WTC11 (cell line): ENCODE measurements at regions not wholly inside any gene's neighbourhood (a gene's known extent, or its start where the extent isn't known, plus 50 kb on each side); places are given as distances from the start of the nearest gene placed in this dataset.

Experiments
- ATAC-seq: fragments of 200-7000 bp; cut with Tn5 transposase; 2 replicates; pipeline ENCODE4 v1.10.0; 2021; ENCODE audit warnings: mild to moderate bottlenecking, moderate library complexity
- CTCF ChIA-PET: fragments of 300-600 bp; sonication (Branson Sonifier 250); formaldehyde crosslinking; loops from one replicate; lab custom pipeline; 2021; ENCODE audit warnings: antibody characterized with exemption; lab: Charles Lee
- POLR2A ChIA-PET: fragments of 350-600 bp; sonication (Branson Sonifier 250); formaldehyde crosslinking; loops from one replicate; lab custom pipeline; 2021; ENCODE audit warnings: antibody characterized with exemption; lab: Charles Lee
- DNase-seq: peaks from one replicate; pipeline ENCODE4 v3.0.0; 2021; ENCODE audit warnings: low spot score
- H3K27ac Mint-ChIP-seq: 2 replicates; pipeline ENCODE4 v1.8.0; 2021; ENCODE audit warnings: mixed read lengths
- H3K27me3 Mint-ChIP-seq: 2 replicates; pipeline ENCODE4 v1.8.0; 2021; ENCODE audit warnings: low read depth, mild to moderate bottlenecking, moderate library complexity, mixed read lengths
- H3K36me3 Mint-ChIP-seq: 2 replicates; pipeline ENCODE4 v1.8.0; 2021; ENCODE audit warnings: mixed read lengths
- H3K4me1 Mint-ChIP-seq: 2 replicates; pipeline ENCODE4 v1.8.0; 2022; ENCODE audit warnings: mixed read lengths
- H3K4me3 Mint-ChIP-seq: 2 replicates; pipeline ENCODE4 v1.8.0; 2021; ENCODE audit warnings: mild to moderate bottlenecking, moderate library complexity, mixed read lengths
- H3K9me3 Mint-ChIP-seq: 2 replicates; pipeline ENCODE4 v1.8.0; 2021; ENCODE audit warnings: mixed read lengths
- AR ChIP-seq: fragments of 250-450 bp; sonication (Bioruptor Pico); IDR thresholded peaks from 2 replicates; pipeline ENCODE4 v1.9.0; 2021; ENCODE audit warnings: mild to moderate bottlenecking
- CDX4 ChIP-seq: fragments of 250-450 bp; sonication (Bioruptor Pico); IDR thresholded peaks from 2 replicates; pipeline ENCODE4 v1.9.0; 2021; ENCODE audit warnings: moderate library complexity, mild to moderate bottlenecking, inconsistent platforms, borderline replicate concordance
- CTCF ChIP-seq: fragments of 200-600 bp; IDR thresholded peaks from 2 replicates; pipeline ENCODE4 v1.8.0; 2022; ENCODE audit warnings: antibody characterized with exemption
- E2F1 ChIP-seq: sonication (generic); formaldehyde crosslinking; IDR thresholded peaks from 2 replicates; pipeline ENCODE4 v1.8.0; 2022; ENCODE audit warnings: mild to moderate bottlenecking, missing genetic modification reagents
- FOXK1 ChIP-seq: sonication (generic); formaldehyde crosslinking; IDR thresholded peaks from 2 replicates; pipeline ENCODE4 v1.8.0; 2022; ENCODE audit warnings: mild to moderate bottlenecking, moderate library complexity, missing genetic modification reagents
- GABPB1 ChIP-seq: sonication (generic); formaldehyde crosslinking; IDR thresholded peaks from 2 replicates; pipeline ENCODE4 v1.8.1; 2023; ENCODE audit warnings: mild to moderate bottlenecking, missing genetic modification reagents
- IRF2 ChIP-seq: sonication (generic); formaldehyde crosslinking; IDR thresholded peaks from 2 replicates; pipeline ENCODE4 v1.8.0; 2022; ENCODE audit warnings: low read depth, missing genetic modification reagents, borderline replicate concordance
- MXD4 ChIP-seq: fragments of 250-450 bp; sonication (Bioruptor Pico); IDR thresholded peaks from 2 replicates; pipeline ENCODE4 v1.8.0; 2021; ENCODE audit warnings: mild to moderate bottlenecking, moderate library complexity, borderline replicate concordance
- NFATC4 ChIP-seq: fragments of 250-450 bp; sonication (Bioruptor Pico); IDR thresholded peaks from 2 replicates; pipeline ENCODE4 v1.9.0; 2021; ENCODE audit warnings: mild to moderate bottlenecking
- NFE2L1 ChIP-seq: sonication (generic); formaldehyde crosslinking; IDR thresholded peaks from 2 replicates; pipeline ENCODE4 v1.8.1; 2023; ENCODE audit warnings: missing genetic modification reagents
- PRDM15 ChIP-seq: sonication (generic); formaldehyde crosslinking; IDR thresholded peaks from 2 replicates; pipeline ENCODE4 v1.8.0; 2022; ENCODE audit warnings: missing genetic modification reagents
- RELA ChIP-seq: sonication (generic); formaldehyde crosslinking; IDR thresholded peaks from 2 replicates; pipeline ENCODE4 v1.8.1; 2022; ENCODE audit warnings: missing genetic modification reagents, mild to moderate bottlenecking, borderline replicate concordance
- SMAD3 ChIP-seq: sonication (generic); formaldehyde crosslinking; IDR thresholded peaks from 2 replicates; pipeline ENCODE4 v1.8.0; 2022; ENCODE audit warnings: missing genetic modification reagents, mild to moderate bottlenecking, borderline replicate concordance
- SMAD4 ChIP-seq: sonication (generic); formaldehyde crosslinking; IDR thresholded peaks from 2 replicates; pipeline ENCODE4 v1.8.0; 2022; ENCODE audit warnings: mild to moderate bottlenecking, missing genetic modification reagents
- SP1 ChIP-seq: sonication (generic); formaldehyde crosslinking; conservative IDR thresholded peaks from 2 replicates; pipeline ENCODE4 v1.8.1; 2022; ENCODE audit warnings: missing genetic modification reagents
- ZBTB21 ChIP-seq: sonication (generic); formaldehyde crosslinking; IDR thresholded peaks from 2 replicates; pipeline ENCODE4 v1.8.1; 2023; ENCODE audit warnings: mild to moderate bottlenecking, missing genetic modification reagents, borderline replicate concordance
- ZNF219 ChIP-seq: sonication (generic); formaldehyde crosslinking; IDR thresholded peaks from 2 replicates; pipeline ENCODE4 v1.8.0; 2023; ENCODE audit warnings: missing genetic modification reagents, mild to moderate bottlenecking, borderline replicate concordance
- ZNF232 ChIP-seq: sonication (generic); formaldehyde crosslinking; IDR thresholded peaks from 2 replicates; pipeline ENCODE4 v1.8.0; 2022; ENCODE audit warnings: mild to moderate bottlenecking, missing genetic modification reagents
- ZNF263 ChIP-seq: sonication (generic); formaldehyde crosslinking; IDR thresholded peaks from 2 replicates; pipeline ENCODE4 v1.8.1; 2022; ENCODE audit warnings: low read depth, mild to moderate bottlenecking, moderate library complexity, missing genetic modification reagents
- ZNF281 ChIP-seq: sonication (generic); formaldehyde crosslinking; IDR thresholded peaks from 2 replicates; pipeline ENCODE4 v1.8.0; 2023; ENCODE audit warnings: mild to moderate bottlenecking, missing genetic modification reagents
- ZNF317 ChIP-seq: sonication (generic); formaldehyde crosslinking; IDR thresholded peaks from 2 replicates; pipeline ENCODE4 v1.8.1; 2023; ENCODE audit warnings: low read depth, mild to moderate bottlenecking, moderate library complexity, missing genetic modification reagents, borderline replicate concordance
- ZNF416 ChIP-seq: fragments of 250-450 bp; sonication (Bioruptor Pico); IDR thresholded peaks from 2 replicates; pipeline ENCODE4 v1.9.0; 2021; ENCODE audit warnings: mild to moderate bottlenecking, inconsistent platforms

- TF ChIP-seq SP1 (no peak), ZNF416 (no peak), ZNF281 (no peak), SMAD4 (CRISPR knock-in tag) (no peak)
- no peak for DNase-seq
- ATAC-seq: no peak
- CTCF ChIA-PET: no interaction called here
- POLR2A ChIA-PET: no interaction called here
- no peak overlapping the region for H3K4me3 Mint-ChIP-seq
- no peaks in the 10 kb centered on the region for H3K9me3 Mint-ChIP-seq
- no peaks in the 10 kb centered on the region for H3K36me3 Mint-ChIP-seq
- no peak overlapping the region for H3K27ac Mint-ChIP-seq
- H3K4me1 Mint-ChIP-seq: peaks cover 6% of the 10 kb centered on the region; the same call in 1 of the 2 replicates
- H3K27me3 Mint-ChIP-seq: no peaks in the 10 kb centered on the region
Measured at GRCh38 chr4:66974665-66975064, 570.6 kb downstream of the CENPC start.

- H3K4me1 Mint-ChIP-seq: peaks cover 6% of the 10 kb centered on the region; the same call in 1 of the 2 replicates
- H3K27ac Mint-ChIP-seq: no peak overlapping the region
- DNase-seq (no peak), ATAC-seq (no peak)
- ChIA-PET POLR2A (no interaction called here), CTCF (no interaction called here)
- TF ChIP-seq CDX4 (CRISPR knock-in tag) (no peak), MXD4 (CRISPR knock-in tag) (no peak), IRF2 (CRISPR knock-in tag) (no peak), RELA (no peak), ZNF219 (CRISPR knock-in tag) (no peak), ZNF263 (CRISPR knock-in tag) (no peak), CTCF (no peak), ZNF317 (no peak), PRDM15 (no peak), ZNF232 (CRISPR knock-in tag) (no peak), NFE2L1 (CRISPR knock-in tag) (no peak), SMAD4 (CRISPR knock-in tag) (no peak)
- no peak overlapping the region for H3K4me3 Mint-ChIP-seq
- no peaks in the 10 kb centered on the region for H3K36me3 Mint-ChIP-seq
- no peaks in the 10 kb centered on the region for H3K27me3 Mint-ChIP-seq
- no peaks in the 10 kb centered on the region for H3K9me3 Mint-ChIP-seq
Measured at GRCh38 chr4:66972087-66972486, 573.2 kb downstream of the CENPC start.

- Mint-ChIP-seq H3K36me3 (no peaks in the 10 kb centered on the region), H3K4me3 (no peak overlapping the region), H3K4me1 (peaks cover 11% of the 10 kb centered on the region), H3K9me3 (no peaks in the 10 kb centered on the region), H3K27me3 (no peaks in the 10 kb centered on the region), H3K27ac (no peak overlapping the region)
- ChIA-PET POLR2A (no interaction called here), CTCF (no interaction called here)
- DNase-seq: no peak
- no peak for ATAC-seq
- TF ChIP-seq ZBTB21 (CRISPR knock-in tag): no peak
- no peak for TF ChIP-seq MXD4 (CRISPR knock-in tag)
- no peak for TF ChIP-seq NFATC4 (CRISPR knock-in tag)
- no peak for TF ChIP-seq AR (CRISPR knock-in tag)
- no peak for TF ChIP-seq GABPB1 (CRISPR knock-in tag)
- no peak for TF ChIP-seq FOXK1
- no peak for TF ChIP-seq E2F1
- no peak for TF ChIP-seq SMAD3
Measured at GRCh38 chr4:66964467-66964866, 580.8 kb downstream of the CENPC start.
